RWPE2 (cell line): ENCODE measurements at regions not wholly inside any gene's neighbourhood (a gene's known extent, or its start where the extent isn't known, plus 50 kb on each side); places are given as distances from the start of the nearest gene placed in this dataset.
"Not testable (repeated sequence)": the region's sequence is repeated elsewhere in the genome, so short reads cannot be mapped to it uniquely, and the experiment has no call there.

Source experiments
- ATAC-seq: fragments of 200-7000 bp; cut with Tn5 transposase; 3 replicates; pipeline ENCODE4 v1.9.1; 2021; ENCODE audit warnings: low read depth
- DNase-seq: peaks from one replicate; pipeline ENCODE4 v3.0.0-alpha.2; 2020; ENCODE audit warnings: low spot score
- H3K27ac ChIP-seq: fragments of 450-650 bp; 2 replicates; pipeline ENCODE4 v1.5.1; 2017; ENCODE audit warnings: mild to moderate bottlenecking; ENCODE audit not compliant: poor library complexity, severe bottlenecking
- H3K27me3 ChIP-seq: fragments of 250-450 bp; sonication (Bioruptor Pico); 2 replicates; pipeline ENCODE4 v1.5.1; 2021; ENCODE audit warnings: mild to moderate bottlenecking, moderate library complexity; ENCODE audit not compliant: insufficient read depth, poor library complexity, severe bottlenecking
- H3K36me3 ChIP-seq: fragments of 250-450 bp; sonication (Bioruptor Pico); 2 replicates; pipeline ENCODE4 v1.5.1; 2020; ENCODE audit warnings: low read depth, mild to moderate bottlenecking, moderate library complexity
- H3K4me1 ChIP-seq: fragments of 250-450 bp; sonication (Bioruptor Pico); 2 replicates; pipeline ENCODE4 v1.5.1; 2021; ENCODE audit warnings: mild to moderate bottlenecking, moderate library complexity; ENCODE audit not compliant: insufficient read depth, poor library complexity, severe bottlenecking
- H3K4me3 ChIP-seq: fragments of 250-450 bp; sonication (Bioruptor Pico); 2 replicates; pipeline ENCODE4 v1.5.1; 2021; ENCODE audit warnings: mild to moderate bottlenecking, moderate library complexity; ENCODE audit not compliant: severe bottlenecking
- H3K9me3 ChIP-seq: fragments of 250-450 bp; sonication (Bioruptor Pico); 2 replicates; pipeline ENCODE4 v1.5.1; 2021; ENCODE audit warnings: mild to moderate bottlenecking, moderate library complexity; ENCODE audit not compliant: severe bottlenecking
- TF ChIP-seq, protein P1 (sequence below): fragments of 450-650 bp; IDR thresholded peaks from one replicate; pipeline ENCODE4 v1.5.1; 2017; ENCODE audit warnings: mild to moderate bottlenecking, moderate library complexity; ENCODE audit not compliant: poor library complexity, severe bottlenecking

DNA sequence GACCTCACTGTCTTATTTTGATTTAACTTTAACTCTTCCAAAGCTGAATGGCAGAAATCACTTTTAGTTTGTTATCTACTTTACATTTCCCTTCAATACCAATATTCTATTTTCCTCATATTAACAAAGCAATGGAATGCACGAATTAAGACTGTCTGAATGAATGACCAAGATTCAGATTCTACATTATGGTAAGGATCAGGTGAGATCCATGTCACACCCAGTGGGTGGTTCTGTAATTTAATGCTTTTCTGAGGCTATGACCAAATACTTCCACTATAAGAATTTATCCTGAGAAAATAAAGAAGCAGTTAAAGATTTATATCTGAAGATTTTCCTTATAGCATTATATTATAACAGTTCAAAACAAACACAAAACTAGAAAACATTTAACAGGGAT, 90.2 kb upstream of the NUPR2 start:
- TF ChIP-seq, protein P1, sequence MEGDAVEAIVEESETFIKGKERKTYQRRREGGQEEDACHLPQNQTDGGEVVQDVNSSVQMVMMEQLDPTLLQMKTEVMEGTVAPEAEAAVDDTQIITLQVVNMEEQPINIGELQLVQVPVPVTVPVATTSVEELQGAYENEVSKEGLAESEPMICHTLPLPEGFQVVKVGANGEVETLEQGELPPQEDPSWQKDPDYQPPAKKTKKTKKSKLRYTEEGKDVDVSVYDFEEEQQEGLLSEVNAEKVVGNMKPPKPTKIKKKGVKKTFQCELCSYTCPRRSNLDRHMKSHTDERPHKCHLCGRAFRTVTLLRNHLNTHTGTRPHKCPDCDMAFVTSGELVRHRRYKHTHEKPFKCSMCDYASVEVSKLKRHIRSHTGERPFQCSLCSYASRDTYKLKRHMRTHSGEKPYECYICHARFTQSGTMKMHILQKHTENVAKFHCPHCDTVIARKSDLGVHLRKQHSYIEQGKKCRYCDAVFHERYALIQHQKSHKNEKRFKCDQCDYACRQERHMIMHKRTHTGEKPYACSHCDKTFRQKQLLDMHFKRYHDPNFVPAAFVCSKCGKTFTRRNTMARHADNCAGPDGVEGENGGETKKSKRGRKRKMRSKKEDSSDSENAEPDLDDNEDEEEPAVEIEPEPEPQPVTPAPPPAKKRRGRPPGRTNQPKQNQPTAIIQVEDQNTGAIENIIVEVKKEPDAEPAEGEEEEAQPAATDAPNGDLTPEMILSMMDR: no peak
- Histone ChIP-seq H3K36me3 (no peaks in the 10 kb centered on the region), H3K4me1 (no peaks in the 10 kb centered on the region), H3K27ac (no peak overlapping the region), H3K9me3 (no peaks in the 10 kb centered on the region), H3K27me3 (no peaks in the 10 kb centered on the region), H3K4me3 (no peak overlapping the region)
- ATAC-seq: no peak
- no peak for DNase-seq

DNA sequence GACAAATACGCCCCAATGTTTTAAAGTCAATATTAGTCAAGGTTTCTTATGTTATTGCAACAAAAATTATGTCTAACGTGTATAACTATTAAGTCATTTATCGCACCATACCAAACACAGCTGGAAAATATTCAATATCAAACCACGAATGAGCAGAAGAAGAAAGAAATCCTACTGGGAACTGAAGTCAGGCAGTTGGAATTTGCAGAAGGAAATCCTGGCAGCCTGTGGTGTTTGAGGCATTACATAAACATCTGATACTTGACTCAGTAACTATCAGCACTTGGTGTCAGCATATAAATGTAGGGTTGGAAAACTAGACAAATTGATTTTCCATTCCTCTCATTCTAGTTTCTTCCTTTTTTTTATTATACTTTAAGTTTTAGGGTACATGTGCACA, 83.4 kb upstream of the NUPR2 start:
- ATAC-seq (no peak), DNase-seq (no peak)
- H3K9me3 ChIP-seq: no peaks in the 10 kb centered on the region
- no peaks in the 10 kb centered on the region for H3K27me3 ChIP-seq
- H3K4me3 ChIP-seq: no peak overlapping the region
- H3K4me1 ChIP-seq: no peaks in the 10 kb centered on the region
- TF ChIP-seq, protein P1: no peak
- no peaks in the 10 kb centered on the region for H3K36me3 ChIP-seq
- no peak overlapping the region for H3K27ac ChIP-seq

DNA sequence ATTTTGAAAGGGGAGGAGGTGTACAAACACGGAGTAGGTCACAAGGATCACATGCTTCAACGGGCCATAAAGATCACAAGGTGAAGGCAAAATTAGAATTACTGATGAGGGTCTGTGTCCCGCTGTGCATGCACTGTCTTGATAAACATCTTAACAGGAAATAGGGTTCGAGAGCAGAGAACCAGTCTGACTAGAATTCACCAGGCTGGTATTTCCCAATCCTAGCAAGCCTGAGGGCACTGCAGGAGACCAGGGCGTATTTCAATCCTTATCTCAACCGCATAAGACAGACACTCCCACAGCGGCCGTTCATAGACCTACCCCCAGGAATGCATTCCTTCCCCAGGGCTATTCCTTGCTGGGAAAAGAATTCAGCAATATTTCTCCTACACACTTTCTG, 80.0 kb upstream of the NUPR2 start:
- H3K36me3 ChIP-seq, H3K27ac ChIP-seq, H3K4me1 ChIP-seq, H3K9me3 ChIP-seq, ATAC-seq, H3K4me3 ChIP-seq, DNase-seq, H3K27me3 ChIP-seq: not testable (repeated sequence)

DNA sequence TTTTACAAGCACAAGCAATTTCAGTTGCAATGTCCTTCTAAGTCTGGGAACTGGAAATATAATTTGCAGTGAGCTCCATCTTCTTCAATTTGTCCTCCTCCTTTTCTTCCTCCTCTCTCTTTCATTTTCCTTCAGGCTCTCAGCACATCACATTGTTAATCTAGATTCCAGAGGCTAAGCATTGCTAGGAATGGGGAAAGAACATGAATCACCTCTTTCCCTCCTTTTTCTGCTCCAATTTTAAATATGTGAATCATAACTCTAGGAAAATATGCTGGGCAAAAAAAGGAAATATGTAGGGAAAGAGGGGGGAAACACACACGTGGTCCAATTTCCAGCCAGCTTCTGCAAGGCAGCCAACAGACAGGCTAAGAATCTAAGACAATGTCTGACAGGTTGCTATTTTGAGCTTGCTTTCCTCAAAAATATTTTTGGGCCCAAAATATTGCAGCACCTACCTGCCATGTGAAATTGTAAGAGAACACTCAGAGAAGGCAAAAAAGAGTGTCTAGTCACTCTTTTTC, 72.7 kb upstream of the NUPR2 start:
- no peak for DNase-seq
- H3K4me3 ChIP-seq: no peak overlapping the region

DNA sequence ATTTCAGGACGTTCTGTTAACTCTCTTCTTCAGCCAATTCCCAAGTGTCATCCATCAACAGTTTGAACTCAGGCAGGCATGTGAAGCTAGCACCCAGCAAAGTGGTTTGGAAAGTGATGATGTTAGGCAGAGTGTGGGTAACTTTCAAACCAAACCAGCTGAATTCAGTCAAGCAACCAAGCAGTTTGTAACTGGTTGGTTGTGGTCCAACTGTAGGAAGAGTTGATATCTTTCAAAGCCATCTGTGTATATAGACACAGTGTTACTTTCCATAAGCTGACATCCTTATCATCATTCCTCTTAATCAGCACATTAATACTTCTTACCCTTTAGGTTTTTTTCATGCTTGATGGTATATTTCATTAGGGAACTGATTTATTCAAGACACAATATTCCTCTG, 72.2 kb upstream of the NUPR2 start:
- Histone ChIP-seq H3K9me3 (no peaks in the 10 kb centered on the region), H3K27me3 (no peaks in the 10 kb centered on the region), H3K4me3 (no peak overlapping the region), H3K4me1 (no peaks in the 10 kb centered on the region), H3K36me3 (no peaks in the 10 kb centered on the region), H3K27ac (no peak overlapping the region)
- DNase-seq: no peak
- ATAC-seq: no peak
- TF ChIP-seq, protein P1: no peak

More for the DNA sequence above, 72.7 kb upstream of the NUPR2 start:
- TF ChIP-seq, protein P1: no peak
- H3K9me3 ChIP-seq: no peaks in the 10 kb centered on the region
- no peaks in the 10 kb centered on the region for H3K4me1 ChIP-seq
- H3K27ac ChIP-seq: no peak overlapping the region
- H3K36me3 ChIP-seq: no peaks in the 10 kb centered on the region
- no peaks in the 10 kb centered on the region for H3K27me3 ChIP-seq
- ATAC-seq: no peak
